DOHH2 (cell line): ENCODE measurements at regions not wholly inside any gene's neighbourhood (a gene's known extent, or its start where the extent isn't known, plus 50 kb on each side); places are given as distances from the start of the nearest gene placed in this dataset.

Experiments
- CTCF ChIP-seq: fragments of 200-600 bp; sonication (generic); IDR thresholded peaks from one replicate; pipeline ENCODE4 v1.5.1; 2014; ENCODE audit warnings: antibody characterized with exemption, mild to moderate bottlenecking, low read depth, low read length; ENCODE audit not compliant: poor library complexity, severe bottlenecking
- EZH2phosphoT487 ChIP-seq: fragments of 200-600 bp; sonication (generic); IDR thresholded peaks from 2 replicates; pipeline ENCODE4 v1.6.1; 2017; ENCODE audit warnings: borderline replicate concordance, mild to moderate bottlenecking, antibody characterized with exemption, low read length, moderate library complexity, mixed read lengths

- TF ChIP-seq CTCF (no peak), EZH2phosphoT487 (no peak)
Measured at GRCh38 chr5:168184103-168184502, 107.3 kb upstream of the WWC1 start.
